SK-N-SH (cell line): ENCODE measurements at regions not wholly inside any gene's neighbourhood (a gene's known extent, or its start where the extent isn't known, plus 50 kb on each side); places are given as distances from the start of the nearest gene placed in this dataset.

Source experiments
- CTCF ChIA-PET: fragments of 300-600, 350-600 bp; formaldehyde crosslinking; extraction: SDS; loops from one replicate; lab custom pipeline; 2021; lab: Yijun Ruan, JAX
- POLR2A ChIA-PET: fragments of 350-600 bp; sonication (Branson Sonifier 250); formaldehyde crosslinking; extraction: SDS; loops from one replicate; lab custom pipeline; 2020; ENCODE audit warnings: antibody characterized with exemption, inconsistent platforms; lab: Yijun Ruan, JAX
- DNase-seq: peaks from one replicate; pipeline ENCODE4 v3.0.0; 2012
- H2AFZ ChIP-seq: fragments of 200-600 bp; sonication (generic); 2 replicates; pipeline ENCODE4 v1.8.1; 2016; ENCODE audit warnings: antibody characterized with exemption, mild to moderate bottlenecking, low read depth
- H3F3A ChIP-seq: fragments of 200-600 bp; sonication (generic); replicated peaks from 2 replicates; pipeline ENCODE3; 2016; ENCODE audit warnings: antibody characterized with exemption, mild to moderate bottlenecking; ENCODE audit not compliant: insufficient read depth
- H3K27ac ChIP-seq, 2 experiments: fragments of 200-500 bp in 1 of 2; fragments of 200-600 bp in 1 of 2; sonication (Bioruptor generic) in 1 of 2; sonication (generic), shearing (Covaris generic) in 1 of 2; 2 replicates each; pipeline versions ENCODE4 v1.5.1 to v1.6.1; 2014 to 2016; ENCODE audit warnings: low read depth in 2 of 2, inconsistent platforms in 1 of 2, low read length in 1 of 2, mild to moderate bottlenecking in 1 of 2, mixed read lengths in 1 of 2
- H3K27me3 ChIP-seq: fragments of 200-600 bp; sonication (generic), shearing (Covaris generic); 2 replicates; pipeline ENCODE4 v1.6.1; 2016; ENCODE audit warnings: mixed run types; ENCODE audit not compliant: insufficient read depth
- H3K36me3 ChIP-seq, 2 experiments: fragments of 200-500 bp in 1 of 2; fragments of 200-600 bp in 1 of 2; sonication (Bioruptor generic) in 1 of 2; sonication (generic) in 1 of 2; replicated peaks in 1 of 2; 2 replicates each; pipeline versions ENCODE3 to v1.5.1; 2014 to 2016; ENCODE audit warnings: low read length in 1 of 2, mild to moderate bottlenecking in 1 of 2; ENCODE audit not compliant: insufficient read depth in 2 of 2, control insufficient read depth in 1 of 2
- H3K4me1 ChIP-seq, 2 experiments: fragments of 200-500 bp in 1 of 2; fragments of 200-600 bp in 1 of 2; sonication (Bioruptor generic) in 1 of 2; sonication (generic), shearing (Covaris generic) in 1 of 2; 2 replicates each; pipeline versions ENCODE4 v1.5.1 to v1.6.1; 2014 to 2016; ENCODE audit warnings: low read depth in 1 of 2, low read length in 1 of 2, mixed run types in 1 of 2; ENCODE audit not compliant: insufficient read depth in 2 of 2, control insufficient read depth in 1 of 2
- H3K4me2 ChIP-seq: fragments of 200-600 bp; sonication (generic), shearing (Covaris generic); 2 replicates; pipeline ENCODE4 v1.6.1; 2017; ENCODE audit warnings: mixed run types
- H3K4me3 ChIP-seq, 2 experiments: fragments of 200-500 bp in 1 of 2; fragments of 200-600 bp in 1 of 2; sonication (Bioruptor generic) in 1 of 2; sonication (generic), shearing (Covaris generic) in 1 of 2; 2 replicates each; pipeline versions ENCODE4 v1.5.1 to v1.8.1; 2014 to 2016; ENCODE audit warnings: low read depth in 2 of 2, inconsistent platforms in 1 of 2, low read length in 1 of 2, mild to moderate bottlenecking in 1 of 2, mixed read lengths in 1 of 2, moderate library complexity in 1 of 2
- H3K79me2 ChIP-seq: fragments of 200-600 bp; sonication (generic); 2 replicates; pipeline ENCODE4 v1.8.1; 2017; ENCODE audit warnings: mild to moderate bottlenecking; ENCODE audit not compliant: insufficient read depth
- H3K9ac ChIP-seq: fragments of 200-600 bp; sonication (generic); 2 replicates; pipeline ENCODE4 v1.6.1; 2017; ENCODE audit warnings: mixed run types
- H3K9me2 ChIP-seq: fragments of 200-600 bp; sonication (generic); 2 replicates; pipeline ENCODE4 v1.6.1; 2017; ENCODE audit warnings: mixed run types
- H3K9me3 ChIP-seq: fragments of 200-600 bp; sonication (generic); 2 replicates; pipeline ENCODE4 v1.6.1; 2017; ENCODE audit warnings: mixed run types, mild to moderate bottlenecking, moderate library complexity
- H4K20me1 ChIP-seq: fragments of 200-600 bp; sonication (generic); 2 replicates; pipeline ENCODE4 v1.6.1; 2017; ENCODE audit warnings: mild to moderate bottlenecking, mixed run types; ENCODE audit not compliant: insufficient read depth
- CHD2 ChIP-seq: fragments of 150-350 bp; IDR thresholded peaks from 2 replicates; pipeline ENCODE4 v1.6.1; 2018; ENCODE audit warnings: low read length; ENCODE audit not compliant: partially characterized antibody
- FOXJ3 ChIP-seq: sonication (generic); formaldehyde crosslinking; IDR thresholded peaks from 2 replicates; pipeline ENCODE4 v1.5.1; 2020; ENCODE audit warnings: mild to moderate bottlenecking, missing genetic modification reagents
- FOXM1 ChIP-seq: IDR thresholded peaks from 2 replicates; pipeline ENCODE4 v1.4.0; 2012; ENCODE audit warnings: low read depth, mild to moderate bottlenecking
- GABPA ChIP-seq: IDR thresholded peaks from 2 replicates; pipeline ENCODE4 v1.4.0; 2012; ENCODE audit warnings: low read depth, mild to moderate bottlenecking
- MEF2A ChIP-seq: IDR thresholded peaks from 2 replicates; pipeline ENCODE4 v1.4.0; 2012; ENCODE audit warnings: low read depth, borderline replicate concordance
- NFIC ChIP-seq: IDR thresholded peaks from 2 replicates; pipeline ENCODE4 v1.4.0; 2012; ENCODE audit warnings: borderline replicate concordance
- NRF1 ChIP-seq: IDR thresholded peaks from 2 replicates; pipeline ENCODE4 v1.6.1; 2012; ENCODE audit warnings: low read depth, mild to moderate bottlenecking, low read length
- POLR2AphosphoS5 ChIP-seq: IDR thresholded peaks from 2 replicates; pipeline ENCODE4 v1.6.1; 2012; ENCODE audit warnings: low read depth, low read length
- RCOR1 ChIP-seq: fragments of 150-350 bp; IDR thresholded peaks from 2 replicates; pipeline ENCODE4 v1.6.1; 2017; ENCODE audit warnings: antibody characterized with exemption, low read length
- SMC3 ChIP-seq: IDR thresholded peaks from 2 replicates; pipeline ENCODE4 v1.6.1; 2012; ENCODE audit warnings: low read depth, low read length, improper control_type of control experiment
- WGBS: methylation state at CpG from one replicate; pipeline ENCODE4 v1.1.6; 2017; ENCODE audit warnings: low lambda C conversion rate; 5-methylcytosine and 5-hydroxymethylcytosine counted together
- TF ChIP-seq, protein P1 (sequence below): fragments of 200-600 bp; sonication (generic); IDR thresholded peaks from 2 replicates; pipeline ENCODE4 v1.6.1; 2017; ENCODE audit warnings: antibody characterized with exemption, mild to moderate bottlenecking, moderate library complexity
- TF ChIP-seq, protein P2 (sequence below): IDR thresholded peaks from 2 replicates; pipeline ENCODE4 v1.4.0; 2012; ENCODE audit warnings: low read depth, borderline replicate concordance
- TF ChIP-seq, protein P3 (sequence below): IDR thresholded peaks from 2 replicates; pipeline ENCODE4 v1.6.1; 2012; ENCODE audit warnings: mild to moderate bottlenecking, low read depth, low read length, moderate library complexity

DNA sequence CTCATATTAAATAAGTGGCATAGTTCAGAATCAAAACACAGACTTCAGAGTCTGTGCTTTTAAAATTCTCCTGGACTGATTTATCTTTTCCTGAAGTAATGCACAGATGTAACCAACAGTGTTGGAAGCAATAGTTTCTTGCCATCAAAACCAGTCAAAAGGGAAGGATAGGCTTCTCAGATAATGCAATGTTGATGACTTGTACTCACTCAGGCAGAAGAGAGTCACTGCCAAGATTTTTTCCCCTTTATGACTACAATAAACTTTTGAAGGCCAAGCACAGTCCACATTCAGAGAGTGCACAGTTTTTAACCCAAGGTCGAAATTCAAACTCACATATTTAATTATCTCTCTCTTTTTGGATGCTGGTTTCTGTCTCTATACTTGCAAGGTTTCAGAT is 305.0 kb upstream of the SGO1 start:
- CTCF ChIA-PET: interaction anchor here (0.6 kb wide), 1 partner anchor 66 kb away, joined by 3 read pairs; no protein-coding TSS in a partner anchor
- Histone ChIP-seq H3K4me2 (no peak overlapping the region), H3K27ac (no peak overlapping the region), H4K20me1 (no peaks in the 10 kb centered on the region), H3K36me3 (no peaks in the 10 kb centered on the region), H3K9ac (no peak overlapping the region), H2AFZ (no peak overlapping the region), H3K27me3 (no peaks in the 10 kb centered on the region), H3K4me3 (no peak overlapping the region), H3K9me3 (no peaks in the 10 kb centered on the region), H3F3A (no peaks in the 10 kb centered on the region), H3K9me2 (no peaks in the 10 kb centered on the region), H3K4me1 (no peaks in the 10 kb centered on the region), H3K79me2 (no peaks in the 10 kb centered on the region)
- TF ChIP-seq, protein P1, sequence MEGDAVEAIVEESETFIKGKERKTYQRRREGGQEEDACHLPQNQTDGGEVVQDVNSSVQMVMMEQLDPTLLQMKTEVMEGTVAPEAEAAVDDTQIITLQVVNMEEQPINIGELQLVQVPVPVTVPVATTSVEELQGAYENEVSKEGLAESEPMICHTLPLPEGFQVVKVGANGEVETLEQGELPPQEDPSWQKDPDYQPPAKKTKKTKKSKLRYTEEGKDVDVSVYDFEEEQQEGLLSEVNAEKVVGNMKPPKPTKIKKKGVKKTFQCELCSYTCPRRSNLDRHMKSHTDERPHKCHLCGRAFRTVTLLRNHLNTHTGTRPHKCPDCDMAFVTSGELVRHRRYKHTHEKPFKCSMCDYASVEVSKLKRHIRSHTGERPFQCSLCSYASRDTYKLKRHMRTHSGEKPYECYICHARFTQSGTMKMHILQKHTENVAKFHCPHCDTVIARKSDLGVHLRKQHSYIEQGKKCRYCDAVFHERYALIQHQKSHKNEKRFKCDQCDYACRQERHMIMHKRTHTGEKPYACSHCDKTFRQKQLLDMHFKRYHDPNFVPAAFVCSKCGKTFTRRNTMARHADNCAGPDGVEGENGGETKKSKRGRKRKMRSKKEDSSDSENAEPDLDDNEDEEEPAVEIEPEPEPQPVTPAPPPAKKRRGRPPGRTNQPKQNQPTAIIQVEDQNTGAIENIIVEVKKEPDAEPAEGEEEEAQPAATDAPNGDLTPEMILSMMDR: no peak
- no peak for TF ChIP-seq RCOR1
- TF ChIP-seq GABPA: no peak
- TF ChIP-seq CHD2: no peak
- no peak for TF ChIP-seq NRF1
- TF ChIP-seq, protein P2, sequence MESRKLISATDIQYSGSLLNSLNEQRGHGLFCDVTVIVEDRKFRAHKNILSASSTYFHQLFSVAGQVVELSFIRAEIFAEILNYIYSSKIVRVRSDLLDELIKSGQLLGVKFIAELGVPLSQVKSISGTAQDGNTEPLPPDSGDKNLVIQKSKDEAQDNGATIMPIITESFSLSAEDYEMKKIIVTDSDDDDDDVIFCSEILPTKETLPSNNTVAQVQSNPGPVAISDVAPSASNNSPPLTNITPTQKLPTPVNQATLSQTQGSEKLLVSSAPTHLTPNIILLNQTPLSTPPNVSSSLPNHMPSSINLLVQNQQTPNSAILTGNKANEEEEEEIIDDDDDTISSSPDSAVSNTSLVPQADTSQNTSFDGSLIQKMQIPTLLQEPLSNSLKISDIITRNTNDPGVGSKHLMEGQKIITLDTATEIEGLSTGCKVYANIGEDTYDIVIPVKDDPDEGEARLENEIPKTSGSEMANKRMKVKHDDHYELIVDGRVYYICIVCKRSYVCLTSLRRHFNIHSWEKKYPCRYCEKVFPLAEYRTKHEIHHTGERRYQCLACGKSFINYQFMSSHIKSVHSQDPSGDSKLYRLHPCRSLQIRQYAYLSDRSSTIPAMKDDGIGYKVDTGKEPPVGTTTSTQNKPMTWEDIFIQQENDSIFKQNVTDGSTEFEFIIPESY: no peak
- TF ChIP-seq, protein P3, sequence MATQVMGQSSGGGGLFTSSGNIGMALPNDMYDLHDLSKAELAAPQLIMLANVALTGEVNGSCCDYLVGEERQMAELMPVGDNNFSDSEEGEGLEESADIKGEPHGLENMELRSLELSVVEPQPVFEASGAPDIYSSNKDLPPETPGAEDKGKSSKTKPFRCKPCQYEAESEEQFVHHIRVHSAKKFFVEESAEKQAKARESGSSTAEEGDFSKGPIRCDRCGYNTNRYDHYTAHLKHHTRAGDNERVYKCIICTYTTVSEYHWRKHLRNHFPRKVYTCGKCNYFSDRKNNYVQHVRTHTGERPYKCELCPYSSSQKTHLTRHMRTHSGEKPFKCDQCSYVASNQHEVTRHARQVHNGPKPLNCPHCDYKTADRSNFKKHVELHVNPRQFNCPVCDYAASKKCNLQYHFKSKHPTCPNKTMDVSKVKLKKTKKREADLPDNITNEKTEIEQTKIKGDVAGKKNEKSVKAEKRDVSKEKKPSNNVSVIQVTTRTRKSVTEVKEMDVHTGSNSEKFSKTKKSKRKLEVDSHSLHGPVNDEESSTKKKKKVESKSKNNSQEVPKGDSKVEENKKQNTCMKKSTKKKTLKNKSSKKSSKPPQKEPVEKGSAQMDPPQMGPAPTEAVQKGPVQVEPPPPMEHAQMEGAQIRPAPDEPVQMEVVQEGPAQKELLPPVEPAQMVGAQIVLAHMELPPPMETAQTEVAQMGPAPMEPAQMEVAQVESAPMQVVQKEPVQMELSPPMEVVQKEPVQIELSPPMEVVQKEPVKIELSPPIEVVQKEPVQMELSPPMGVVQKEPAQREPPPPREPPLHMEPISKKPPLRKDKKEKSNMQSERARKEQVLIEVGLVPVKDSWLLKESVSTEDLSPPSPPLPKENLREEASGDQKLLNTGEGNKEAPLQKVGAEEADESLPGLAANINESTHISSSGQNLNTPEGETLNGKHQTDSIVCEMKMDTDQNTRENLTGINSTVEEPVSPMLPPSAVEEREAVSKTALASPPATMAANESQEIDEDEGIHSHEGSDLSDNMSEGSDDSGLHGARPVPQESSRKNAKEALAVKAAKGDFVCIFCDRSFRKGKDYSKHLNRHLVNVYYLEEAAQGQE: no peak
- WGBS: 5% methylated on average over 1 of the region's 1 CpG
- DNase-seq: no peak
- POLR2A ChIA-PET: no interaction called here

DNA sequence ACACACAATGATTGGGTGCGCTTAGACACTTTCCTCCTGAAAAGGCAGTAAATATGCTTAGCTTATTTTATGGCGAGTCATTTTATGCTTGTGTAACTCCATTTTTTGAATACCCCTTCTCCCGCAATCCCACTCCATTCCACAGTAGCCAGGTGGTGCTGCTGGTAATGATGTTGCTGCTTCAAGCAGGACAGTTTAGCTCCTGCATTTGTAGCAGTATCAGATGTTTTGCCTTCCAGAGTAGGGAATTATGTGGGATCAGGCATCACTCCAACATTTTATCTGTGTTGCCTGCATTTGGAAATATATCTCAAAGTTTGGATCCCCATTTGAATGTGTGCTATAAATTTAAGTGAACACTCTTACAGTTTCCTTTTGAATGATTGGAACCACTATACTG is 302.1 kb upstream of the SGO1 start:
- H4K20me1 ChIP-seq: no peaks in the 10 kb centered on the region
- POLR2A ChIA-PET: no interaction called here
- H3K27ac ChIP-seq: no peak overlapping the region

More for the DNA sequence above, 302.1 kb upstream of the SGO1 start:
- DNase-seq: no peak
- Histone ChIP-seq H3K27me3 (no peaks in the 10 kb centered on the region), H3F3A (no peaks in the 10 kb centered on the region), H3K79me2 (no peaks in the 10 kb centered on the region), H2AFZ (no peak overlapping the region), H3K9me2 (no peaks in the 10 kb centered on the region), H3K4me1 (no peaks in the 10 kb centered on the region), H3K9ac (no peak overlapping the region), H3K4me2 (no peak overlapping the region), H3K36me3 (no peaks in the 10 kb centered on the region), H3K9me3 (no peaks in the 10 kb centered on the region; the same call in 1 of the 2 replicates), H3K4me3 (no peak overlapping the region)
- 39% methylated on average over 3 of the region's 3 CpGs for WGBS
- CTCF ChIA-PET: no interaction called here
- no peak for TF ChIP-seq NRF1
- TF ChIP-seq, protein P1: no peak
- no peak for TF ChIP-seq POLR2AphosphoS5
- no peak for TF ChIP-seq SMC3
- TF ChIP-seq MEF2A: no peak
- no peak for TF ChIP-seq FOXM1
- no peak for TF ChIP-seq FOXJ3 (CRISPR knock-in tag)
- TF ChIP-seq NFIC: no peak
